Stimulated activated CD8-positive, alpha-beta memory T cell treated with anti-CD3 and anti-CD28 coated beads, Interleukin-15, amount 100 ng/mL, for 24 hours (primary cell): ENCODE measurements at regions not wholly inside any gene's neighbourhood (a gene's known extent, or its start where the extent isn't known, plus 50 kb on each side); places are given as distances from the start of the nearest gene placed in this dataset.

Experiments
- DNase-seq: peaks from one replicate; pipeline ENCODE4 v3.0.0-alpha.2; 2020; ENCODE audit warnings: low read depth

- DNase-seq: no peak
Observed at GRCh38 chr11:15698855-15699254, 584.1 kb downstream of the INSC start.

- no peak for DNase-seq
Observed at GRCh38 chr11:15699978-15700377, 585.3 kb downstream of the INSC start.

GRCh38 chr11:15700456-15700855 lies 585.7 kb downstream of the INSC start:
- DNase-seq: no peak

GRCh38 chr11:15704064-15704463 lies 589.3 kb downstream of the INSC start:
- DNase-seq: no peak

- DNase-seq: no peak
Observed at GRCh38 chr11:15704556-15704955, 589.8 kb downstream of the INSC start.

GRCh38 chr11:15705891-15706290 lies 591.2 kb downstream of the INSC start:
- no peak for DNase-seq

- DNase-seq: no peak
Observed at GRCh38 chr11:15707194-15707593, 592.5 kb downstream of the INSC start.

- DNase-seq: no peak
Observed at GRCh38 chr11:15707971-15708370, 593.2 kb downstream of the INSC start.

- DNase-seq: no peak
Observed at GRCh38 chr11:15710580-15711275, 596.0 kb downstream of the INSC start.

GRCh38 chr11:15711311-15711710 lies 596.6 kb downstream of the INSC start:
- no peak for DNase-seq

- DNase-seq: no peak
Observed at GRCh38 chr11:15714641-15715399, 600.1 kb downstream of the INSC start.

- DNase-seq: no peak
Observed at GRCh38 chr11:15716550-15716949, 601.8 kb downstream of the INSC start.

GRCh38 chr11:15720460-15720859 lies 605.7 kb downstream of the INSC start:
- DNase-seq: no peak

GRCh38 chr11:15723966-15724365 lies 609.2 kb downstream of the INSC start:
- no peak for DNase-seq

- no peak for DNase-seq
Observed at GRCh38 chr11:15724601-15725000, 609.9 kb downstream of the INSC start.

GRCh38 chr11:15725246-15725645 lies 610.5 kb downstream of the INSC start:
- no peak for DNase-seq

- DNase-seq: no peak
Observed at GRCh38 chr11:15726221-15726746, 611.6 kb downstream of the INSC start.

- DNase-seq: no peak
Observed at GRCh38 chr11:15726893-15727519, 612.3 kb downstream of the INSC start.

GRCh38 chr11:15727520-15727914 lies 612.8 kb downstream of the INSC start:
- DNase-seq: no peak

GRCh38 chr11:15728207-15728606 lies 613.5 kb downstream of the INSC start:
- no peak for DNase-seq

- no peak for DNase-seq
Observed at GRCh38 chr11:15730263-15730994, 615.7 kb downstream of the INSC start.

- no peak for DNase-seq
Observed at GRCh38 chr11:15730995-15731385, 616.3 kb downstream of the INSC start.
